Ammon's horn (tissue), 1 donor: ENCODE measurements at regions not wholly inside any gene's neighbourhood (a gene's known extent, or its start where the extent isn't known, plus 50 kb on each side); places are given as distances from the start of the nearest gene placed in this dataset.

Experiments
- DNase-seq: peaks from one replicate; pipeline ENCODE4 v3.0.0-alpha.2; 2016; ENCODE audit warnings: low spot score

DNA sequence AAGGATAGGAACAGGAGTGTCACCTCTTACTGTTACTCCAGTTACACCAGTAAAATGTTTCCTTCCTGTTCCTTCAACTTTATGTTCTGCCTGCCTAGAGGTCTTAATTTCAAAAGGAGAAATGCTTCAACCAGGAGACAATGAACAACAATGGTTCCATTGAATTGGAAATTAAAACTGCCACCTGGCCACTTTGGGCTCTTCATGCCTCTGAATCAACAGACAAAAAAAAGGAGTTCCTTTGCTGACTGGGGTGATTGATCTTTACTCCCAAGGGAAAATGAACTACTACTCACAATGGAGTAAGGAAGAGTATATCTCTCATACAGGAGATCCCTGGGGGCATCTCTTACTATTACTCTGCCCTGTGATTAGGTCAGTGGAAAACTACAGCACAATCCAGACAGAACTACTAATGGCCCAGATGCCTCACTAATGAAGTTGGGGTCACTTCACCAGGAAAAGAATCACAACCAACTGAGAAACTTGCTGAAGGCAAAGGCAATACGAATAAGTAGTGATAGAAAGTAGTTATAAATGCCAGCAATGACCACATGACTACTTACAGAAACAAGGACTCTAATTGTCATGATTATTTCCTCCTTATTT is 76.6 kb upstream of the PRDX6 start:
- DNase-seq, result no peak

DNA sequence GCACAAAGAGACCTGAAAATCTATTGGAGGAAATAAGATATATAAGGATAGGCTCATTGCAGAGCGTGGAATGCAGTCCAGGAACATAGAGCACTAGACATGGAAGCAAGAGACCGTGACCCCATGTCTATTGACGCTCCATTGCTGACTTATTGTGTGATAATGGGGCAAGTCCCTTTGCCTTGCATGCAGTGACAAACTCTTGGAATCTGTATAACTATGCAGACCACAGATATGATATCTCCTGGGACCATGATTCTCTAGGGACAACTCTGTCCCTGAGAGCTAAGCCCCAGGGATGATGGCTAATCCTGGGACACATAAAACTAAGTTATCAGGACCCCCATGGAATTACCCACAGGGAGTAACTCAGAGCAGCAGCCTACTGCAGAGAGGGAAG is 73.1 kb upstream of the PRDX6 start:
- DNase-seq, result no peak

DNA sequence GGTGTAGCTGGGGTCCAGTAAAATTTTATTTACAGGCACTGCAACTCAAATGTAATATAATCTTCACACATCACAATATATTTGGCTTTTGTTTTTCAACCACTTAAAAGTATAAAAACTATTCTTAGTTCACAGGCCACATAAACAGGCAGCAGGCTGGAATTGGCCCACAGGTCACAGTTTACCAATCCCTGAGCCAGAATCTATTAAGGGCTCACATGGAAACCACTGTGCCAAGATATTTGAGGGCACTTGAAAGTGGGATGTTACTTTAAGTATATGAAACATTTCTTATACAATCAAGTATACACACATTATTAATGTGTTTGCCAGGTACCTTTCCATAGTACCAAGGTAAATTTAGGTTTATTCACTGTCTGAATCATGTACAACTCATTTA is 71.9 kb upstream of the PRDX6 start:
- no peak for DNase-seq

DNA sequence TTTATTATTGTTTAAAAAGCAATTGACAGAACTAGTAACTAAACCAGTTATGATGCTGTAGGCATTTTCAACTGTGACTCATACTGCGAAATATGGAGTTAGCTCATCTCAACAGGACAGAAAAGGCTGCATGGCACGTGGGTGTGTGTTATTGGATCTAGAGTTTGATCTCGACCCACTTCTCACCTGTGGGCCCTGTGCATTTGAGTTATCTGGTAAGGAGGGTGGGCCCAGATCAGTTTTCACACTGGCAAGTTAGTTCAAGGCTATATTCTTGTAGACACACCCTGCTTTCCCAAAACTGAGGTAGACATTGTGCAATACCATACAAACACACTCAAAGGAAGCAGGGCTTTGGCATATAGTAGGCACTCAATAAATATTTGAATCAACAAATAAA is 71.3 kb upstream of the PRDX6 start:
- DNase-seq, result peak; percentile 37

DNA sequence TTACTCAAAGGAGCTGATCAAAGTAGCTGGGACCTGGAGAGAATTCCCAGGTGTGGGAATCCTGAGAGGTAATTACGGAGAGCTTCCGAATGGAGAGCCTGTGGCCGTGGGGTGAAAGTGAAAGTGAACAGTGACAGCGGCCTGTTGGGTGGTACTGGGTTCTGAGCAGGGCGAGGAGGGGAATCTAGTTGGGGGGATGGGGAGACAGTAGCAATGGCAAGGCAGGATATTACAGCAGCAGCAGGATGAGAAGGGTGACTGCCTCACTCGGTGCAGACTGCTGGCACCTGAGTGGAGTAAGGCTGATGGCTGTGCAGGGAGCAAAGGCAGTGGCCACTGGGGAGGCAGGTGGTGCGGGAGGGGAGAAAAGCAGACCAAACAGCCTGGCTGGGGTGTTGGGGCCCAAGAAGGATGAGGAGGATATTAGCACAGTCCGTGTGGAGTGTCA is 70.3 kb upstream of the PRDX6 start:
- DNase-seq, result no peak

DNA sequence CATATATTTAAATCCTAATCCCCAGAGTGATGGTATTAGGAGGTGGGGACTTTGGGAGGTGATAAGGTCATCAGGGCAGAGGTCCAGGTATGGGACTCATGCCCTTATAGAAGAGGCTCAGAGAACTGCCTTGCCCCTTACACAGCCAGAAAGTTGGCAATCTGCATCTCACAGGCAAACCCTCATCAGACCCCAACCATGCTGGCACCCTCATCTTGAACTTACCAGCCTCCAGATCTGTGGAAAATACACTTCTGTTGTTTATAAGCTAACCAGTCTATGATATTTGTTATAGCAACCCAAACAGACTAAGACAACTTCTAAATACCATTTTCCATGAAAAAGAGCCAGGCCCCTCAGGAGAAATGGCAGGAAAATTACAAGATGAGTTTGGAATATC is 69.3 kb upstream of the PRDX6 start:
- no peak for DNase-seq

DNA sequence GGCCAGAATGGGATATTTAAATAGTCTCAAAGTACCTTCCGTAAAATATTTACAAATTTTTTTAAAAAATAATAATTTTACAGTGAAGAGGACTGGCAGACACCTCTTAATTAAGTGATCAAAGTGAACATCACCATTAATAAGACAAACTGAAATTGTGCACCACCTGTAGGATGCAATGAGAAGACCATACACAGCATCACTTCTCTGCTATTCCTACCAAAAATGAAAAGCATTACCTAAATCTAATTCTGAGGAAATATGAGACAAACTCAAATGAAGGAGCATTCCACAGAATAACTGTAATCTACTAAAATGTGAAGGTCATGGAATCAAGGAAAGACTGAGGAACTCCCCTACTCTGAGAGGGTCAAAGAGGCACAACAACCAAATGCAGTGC is 68.2 kb upstream of the PRDX6 start:
- no peak for DNase-seq

DNA sequence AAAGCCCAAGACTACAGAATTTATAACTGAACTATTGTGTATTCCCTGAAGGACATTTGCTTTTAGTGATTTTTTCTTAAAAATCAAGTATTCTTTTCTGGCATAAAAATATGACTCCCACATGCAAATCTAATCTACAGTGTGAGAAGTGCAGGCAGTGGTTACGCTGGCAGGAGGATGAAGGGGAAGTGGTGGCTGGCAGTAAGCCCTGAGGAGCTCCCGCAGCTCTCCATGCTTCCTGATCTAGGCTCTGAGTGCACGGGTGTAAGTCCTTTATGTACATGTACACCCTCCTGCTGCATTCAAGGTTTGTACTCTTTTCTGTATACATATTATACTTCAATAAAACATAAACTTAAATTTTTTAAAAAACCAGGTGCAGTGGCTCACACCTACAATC is 67.5 kb upstream of the PRDX6 start:
- DNase-seq, result peak; percentile 66

DNA sequence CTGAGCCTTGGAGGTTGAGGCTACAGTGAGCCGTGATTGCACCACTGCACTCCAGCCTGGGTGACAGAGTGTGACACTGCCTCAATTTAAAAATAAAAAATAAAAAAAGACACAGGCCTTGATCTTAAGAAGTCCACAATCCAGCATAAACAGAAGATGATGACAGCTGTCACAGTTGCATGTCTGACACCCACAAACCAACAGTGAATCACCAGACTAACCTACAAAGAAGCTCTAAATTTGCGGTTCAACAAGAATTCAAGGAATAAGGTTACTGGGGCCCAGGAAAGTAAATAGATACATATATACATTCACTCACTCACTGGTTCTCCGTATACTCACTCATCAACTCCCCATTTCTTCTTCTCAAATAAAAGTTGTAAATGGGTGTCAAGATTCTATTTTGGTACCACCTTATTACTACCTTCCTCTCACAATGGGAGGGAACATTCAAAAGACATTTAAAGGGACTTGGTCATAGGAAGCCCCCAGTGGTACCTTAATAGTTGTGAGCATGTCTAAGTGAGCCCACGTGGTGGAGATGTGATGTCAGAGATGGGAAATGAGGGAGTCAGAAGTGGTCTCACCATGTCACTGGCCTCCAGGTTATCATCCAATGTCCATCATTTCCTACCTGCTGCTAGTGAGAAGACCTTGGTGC is 66.9 kb upstream of the PRDX6 start:
- DNase-seq, result no peak

DNA sequence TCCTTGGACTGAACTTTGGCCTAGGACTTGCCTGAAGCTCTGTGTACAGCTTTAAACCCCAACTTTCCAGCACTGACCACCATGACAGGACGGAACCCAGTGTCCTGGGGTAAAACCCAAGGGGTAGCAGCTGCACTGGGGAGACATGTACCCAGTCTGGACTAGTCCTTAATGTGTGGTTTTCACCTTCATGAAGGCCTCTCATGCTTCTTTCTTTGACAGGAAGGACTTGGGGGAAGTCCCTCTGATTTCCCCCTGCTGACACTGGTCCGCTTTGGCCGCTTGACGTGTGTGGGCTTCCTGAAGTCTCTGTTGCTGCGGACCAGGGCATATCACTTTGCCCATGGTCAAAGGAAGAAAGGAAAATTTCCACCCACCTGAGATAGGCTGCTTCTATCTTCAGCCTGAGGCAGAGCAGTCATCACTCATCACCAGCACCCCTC is 66.3 kb upstream of the PRDX6 start:
- no peak for DNase-seq

DNA sequence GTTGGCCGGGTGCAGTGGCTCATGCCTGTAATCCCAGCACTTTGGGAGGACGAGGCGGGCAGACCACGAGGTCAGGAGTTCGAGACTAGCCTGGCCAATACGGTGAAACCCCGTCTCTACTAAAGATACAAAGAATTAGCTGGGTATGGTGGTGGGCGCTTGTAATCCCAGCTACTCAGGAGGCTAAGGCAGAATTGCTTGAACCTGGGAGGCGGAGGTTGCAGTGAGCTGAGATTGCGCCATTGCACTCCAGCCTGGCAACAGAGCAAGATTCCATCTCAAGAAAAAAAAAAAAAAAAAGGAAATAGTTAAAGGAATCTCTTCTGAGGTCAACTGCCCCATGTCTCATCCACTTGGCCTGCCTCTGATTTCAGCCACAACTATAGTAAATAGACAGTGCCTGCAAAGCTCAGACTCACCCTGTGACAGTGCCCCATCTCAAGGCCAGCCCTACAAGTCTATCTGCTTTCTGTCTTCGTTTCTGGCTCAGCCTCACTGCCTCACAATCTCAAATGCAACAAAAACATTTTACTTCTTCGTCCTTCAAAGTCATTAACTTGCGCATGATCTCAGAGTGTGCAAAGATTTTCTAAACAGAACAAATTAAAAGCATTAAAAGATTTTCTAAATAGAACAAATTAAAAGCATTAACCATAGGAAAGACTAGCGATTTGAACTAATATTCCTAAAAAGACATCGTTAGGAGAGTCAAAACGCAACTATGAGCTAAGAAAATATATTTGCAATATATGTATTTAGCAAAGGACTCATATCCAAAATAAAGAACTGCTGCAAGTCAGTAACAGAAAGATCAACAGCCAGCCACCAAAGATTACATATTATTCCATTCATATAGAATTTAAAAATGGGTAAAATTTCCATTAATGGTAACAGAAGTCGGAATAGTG is 65.0 kb upstream of the PRDX6 start:
- DNase-seq, result no peak

DNA sequence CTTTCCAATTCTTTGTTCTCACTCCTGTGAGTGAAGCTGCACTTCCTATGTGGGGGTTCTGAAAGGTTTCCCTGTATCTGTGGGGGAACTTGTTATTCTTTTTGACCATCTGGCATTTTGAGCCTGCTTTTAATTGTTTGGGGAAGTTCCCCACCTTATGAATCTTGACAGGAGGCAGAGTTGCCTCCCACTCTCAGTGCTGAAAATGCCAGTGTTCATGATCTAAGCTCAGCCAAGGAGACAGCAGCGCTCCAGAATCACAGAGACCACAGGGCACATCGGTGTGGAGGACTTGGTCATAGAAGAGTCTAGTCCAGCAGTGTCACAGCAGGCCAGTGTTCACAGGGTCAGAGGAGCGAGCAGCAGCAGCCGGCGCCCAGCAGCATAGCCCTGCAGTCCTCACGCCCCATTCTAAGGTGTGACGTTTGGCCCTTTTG is 63.8 kb upstream of the PRDX6 start:
- DNase-seq, result peak; percentile 26

DNA sequence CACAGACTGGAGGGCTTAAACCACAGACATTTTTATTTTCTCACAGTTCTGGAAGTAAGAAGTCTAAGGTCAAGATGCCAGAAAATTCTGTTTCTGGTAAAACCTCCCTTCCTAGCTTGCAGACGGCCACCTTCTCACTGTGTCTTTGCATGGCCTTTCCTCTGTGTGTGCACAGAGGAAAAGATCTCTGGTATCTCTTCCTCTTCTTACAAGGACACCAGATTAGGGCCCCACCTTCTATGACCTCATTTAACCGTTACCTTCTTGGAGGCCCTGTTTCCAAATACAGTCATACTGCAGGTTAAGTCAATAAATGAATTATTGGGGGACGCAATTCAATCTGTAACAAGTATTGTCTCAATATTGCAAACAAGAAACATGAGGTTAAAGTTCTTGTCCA is 63.0 kb upstream of the PRDX6 start:
- DNase-seq, result no peak

DNA sequence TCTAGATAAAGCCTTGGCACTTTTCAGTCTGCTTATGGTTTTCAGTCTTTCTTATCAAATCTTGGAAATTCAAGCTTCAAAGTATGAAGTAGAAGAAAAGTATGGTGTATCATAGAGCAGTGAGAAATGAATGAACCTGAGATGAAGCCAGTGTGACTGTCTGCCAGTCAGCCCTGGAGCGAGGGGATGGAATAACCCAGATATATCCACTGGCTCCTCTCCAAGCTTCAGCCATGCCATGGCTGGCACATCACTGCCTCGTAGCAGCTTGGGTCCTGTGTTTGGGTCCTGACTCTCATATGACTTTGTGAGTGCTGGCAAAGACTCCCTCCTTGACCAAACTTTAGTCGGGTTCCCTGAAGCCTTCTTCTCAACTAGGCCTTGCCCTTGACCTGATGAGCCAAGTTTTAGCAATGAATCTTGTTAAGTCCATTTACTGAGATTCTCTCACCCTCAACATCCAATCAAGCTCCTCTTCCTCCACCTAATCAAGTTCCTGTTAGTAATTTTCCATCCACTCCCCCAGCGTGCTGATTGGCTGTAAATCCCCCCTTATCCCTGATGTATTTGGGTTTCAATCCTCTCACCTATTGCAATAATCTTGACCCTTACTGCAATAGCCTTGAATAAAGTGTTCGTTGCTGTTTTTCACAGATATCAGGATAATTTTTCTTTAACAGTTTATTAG is 62.5 kb upstream of the PRDX6 start:
- DNase-seq, result no peak

DNA sequence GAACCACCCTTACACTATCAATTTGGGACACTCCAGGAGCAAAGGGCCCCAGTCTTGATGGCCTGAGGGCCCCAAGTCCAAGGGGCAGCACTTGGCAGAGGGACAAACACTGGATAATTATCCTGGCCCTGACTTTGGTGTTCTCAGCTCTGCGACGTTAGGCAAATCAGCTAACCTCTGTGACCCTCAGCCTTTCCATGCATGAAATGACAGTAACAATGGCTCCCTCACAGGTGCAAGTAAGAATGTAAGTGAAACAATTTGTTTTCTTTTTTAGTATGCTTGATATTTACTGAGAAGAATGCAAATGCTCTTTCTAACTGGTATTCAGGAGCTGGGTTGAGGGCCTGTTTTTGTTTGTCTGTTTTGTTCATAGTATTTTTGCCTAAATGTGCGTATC is 61.6 kb upstream of the PRDX6 start:
- DNase-seq, result no peak

DNA sequence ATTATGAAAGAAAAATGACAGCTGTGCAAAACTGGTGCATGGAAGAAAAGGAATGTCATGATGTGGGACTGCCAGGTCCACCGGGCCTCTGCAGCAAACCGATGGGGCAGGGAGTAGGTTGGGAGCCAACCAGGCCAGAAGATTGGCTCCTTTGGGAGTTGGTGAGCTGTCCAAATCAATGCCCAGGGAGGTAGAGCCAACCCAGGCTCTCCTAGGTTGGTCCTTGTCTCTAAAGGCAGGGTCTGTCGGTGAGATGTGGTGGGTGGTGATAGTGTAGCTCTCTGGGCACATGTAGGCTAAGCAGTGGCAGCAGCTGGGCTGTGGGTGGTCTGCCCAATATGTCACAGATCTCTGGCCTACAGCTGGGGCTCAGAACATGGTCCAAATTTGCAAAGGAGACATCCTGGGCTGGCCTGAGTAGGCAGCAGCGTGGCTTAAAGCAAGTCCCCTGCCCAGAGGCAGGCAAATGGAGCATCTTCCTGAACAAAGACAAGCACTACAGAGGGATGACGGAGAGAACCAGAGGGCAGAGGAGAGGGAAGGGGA is 61.2 kb upstream of the PRDX6 start:
- no peak for DNase-seq

DNA sequence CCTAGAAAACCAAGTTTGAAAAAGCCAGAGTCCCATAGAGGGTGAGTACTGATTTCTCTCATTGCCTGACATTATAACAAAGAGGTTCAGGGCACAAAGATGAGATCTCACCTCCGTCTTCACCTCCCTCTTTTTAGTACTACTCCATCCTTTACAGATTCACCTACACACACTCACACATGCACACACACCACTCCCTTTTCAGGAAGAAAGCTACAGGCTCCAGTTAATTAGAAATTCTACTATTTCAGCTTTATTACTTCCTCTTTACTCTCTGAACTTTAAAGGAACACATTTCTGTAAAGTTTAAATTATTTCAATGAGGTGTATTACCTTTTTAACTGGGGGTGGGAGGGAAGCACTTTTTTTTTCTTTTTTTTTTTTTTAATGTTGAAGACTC is 59.6 kb upstream of the PRDX6 start:
- DNase-seq, result no peak

DNA sequence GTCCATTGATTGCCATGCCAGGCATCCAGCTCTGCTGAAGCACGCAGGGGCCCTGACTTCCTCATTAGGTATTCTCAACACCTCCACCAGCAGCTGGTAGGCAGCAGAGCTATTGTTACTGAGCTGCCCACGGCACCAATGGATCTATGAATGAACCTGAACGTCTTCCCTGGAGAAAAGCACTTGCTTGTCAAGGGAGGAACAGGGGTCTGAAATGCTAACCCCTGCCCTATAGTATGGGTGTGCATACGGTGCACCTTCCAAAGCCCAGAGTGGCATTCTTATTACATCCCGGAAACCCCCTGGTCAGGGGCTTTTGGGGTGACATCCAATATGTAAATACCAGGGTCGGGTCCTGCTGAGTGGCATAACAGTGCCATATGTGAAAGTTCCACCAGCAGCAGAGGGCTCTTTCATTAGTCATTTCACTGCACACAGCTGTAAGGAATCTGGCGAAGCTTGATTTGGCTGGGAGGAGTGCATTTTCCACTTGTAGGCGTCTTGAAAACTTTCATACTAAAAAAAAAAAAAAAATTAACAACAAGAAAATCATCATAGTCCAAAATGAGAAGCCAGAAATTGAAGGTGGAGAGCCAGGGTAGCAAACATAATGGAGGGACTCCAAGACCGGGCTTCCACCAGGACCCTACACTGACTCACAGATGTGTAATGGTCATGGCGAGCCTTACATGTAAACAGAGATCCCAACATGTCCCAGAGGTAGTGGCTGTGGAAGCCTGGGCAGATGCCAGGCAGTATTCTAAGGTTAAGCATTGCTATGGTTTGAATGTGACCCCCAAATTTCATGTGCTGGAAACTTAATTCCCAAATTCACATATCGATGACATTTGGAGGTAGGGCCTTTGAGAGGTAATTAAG is 58.8 kb upstream of the PRDX6 start:
- no peak for DNase-seq

DNA sequence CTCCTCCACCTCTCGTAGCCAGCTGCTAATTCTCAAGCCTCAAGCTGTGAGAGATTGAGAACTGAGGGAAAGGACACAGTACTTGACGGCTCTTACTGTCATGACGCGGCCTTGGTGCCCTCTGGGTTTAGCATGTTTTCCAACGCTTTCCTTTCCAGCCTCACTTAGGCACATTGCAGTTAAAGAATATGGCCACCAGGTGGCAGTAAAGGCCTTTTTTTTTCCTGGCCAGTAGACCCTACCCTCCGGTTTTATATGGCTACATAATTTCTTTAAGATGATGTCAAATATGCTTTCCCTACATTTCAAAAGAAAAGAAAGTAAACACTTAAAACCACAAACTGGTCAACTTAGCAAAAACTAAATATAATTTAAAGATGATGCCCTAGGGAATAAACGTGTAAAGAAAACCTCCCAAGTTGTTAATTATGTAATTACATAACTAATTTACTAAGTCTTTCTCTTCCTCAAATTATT is 56.8 kb upstream of the PRDX6 start:
- DNase-seq, result peak; percentile 62

DNA sequence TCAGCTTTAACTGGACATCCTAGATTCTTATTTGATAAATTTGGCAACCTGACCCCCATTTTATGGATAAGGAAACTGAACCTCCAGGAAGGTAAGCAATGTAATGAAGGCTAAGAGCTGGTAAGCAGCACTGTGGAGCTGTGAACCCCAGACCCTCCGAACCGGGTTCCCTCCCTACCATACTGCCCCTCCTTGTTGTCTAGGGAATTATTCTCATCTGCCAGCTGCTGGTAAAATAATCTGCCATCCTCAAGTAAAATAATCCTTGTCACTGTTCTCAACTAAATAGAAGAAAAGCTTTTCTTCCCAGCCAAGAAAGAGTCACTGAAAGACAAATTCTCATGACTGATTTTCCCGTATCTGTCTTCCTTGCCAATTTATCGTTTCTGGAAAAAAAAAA is 55.8 kb upstream of the PRDX6 start:
- DNase-seq, result no peak

DNA sequence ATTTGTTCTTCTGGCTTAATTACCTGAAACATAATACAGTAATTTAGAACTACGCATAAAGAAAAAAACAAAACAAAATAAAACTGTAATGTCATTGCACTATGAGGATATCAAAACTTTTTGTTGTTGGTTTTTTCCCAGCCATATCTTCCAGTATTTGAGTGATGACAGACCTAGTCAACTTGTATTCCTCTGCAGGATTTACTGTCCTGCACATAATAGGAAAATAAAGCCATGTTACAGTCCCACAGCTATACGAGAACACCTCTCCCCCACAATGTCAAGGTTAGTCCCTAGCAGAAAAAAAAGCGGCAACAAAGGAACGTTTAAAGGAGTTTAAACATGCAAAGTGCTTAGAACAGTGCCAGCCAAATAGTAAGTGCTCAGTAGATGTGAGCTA is 55.3 kb upstream of the PRDX6 start:
- no peak for DNase-seq
